Neural progenitor cell (in vitro differentiated cells): ENCODE measurements at regions not wholly inside any gene's neighbourhood (a gene's known extent, or its start where the extent isn't known, plus 50 kb on each side); places are given as distances from the start of the nearest gene placed in this dataset.

ENCODE experiments used
- DNase-seq: peaks from one replicate; pipeline ENCODE4 v3.0.0-alpha.2; 2016; ENCODE audit warnings: low spot score
- H2AFZ ChIP-seq: fragments of 200-600 bp; sonication (generic); replicated peaks from 2 replicates; pipeline ENCODE4 v1.6.1; 2016; ENCODE audit warnings: antibody characterized with exemption
- H3F3A ChIP-seq: fragments of 200-600 bp; sonication (generic); 2 replicates; pipeline ENCODE4 v1.6.1; 2016; ENCODE audit warnings: antibody characterized with exemption, low read depth
- H3K27ac ChIP-seq: fragments of 200-600 bp; sonication (generic); 2 replicates; pipeline ENCODE4 v1.5.1; 2016; ENCODE audit warnings: mild to moderate bottlenecking
- H3K27me3 ChIP-seq: fragments of 200-600 bp; sonication (generic); 2 replicates; pipeline ENCODE4 v1.6.1; 2016; ENCODE audit warnings: mild to moderate bottlenecking, moderate library complexity
- H3K36me3 ChIP-seq: fragments of 200-600 bp; sonication (generic); 2 replicates; pipeline ENCODE4 v1.5.1; 2016
- H3K4me1 ChIP-seq: fragments of 200-600 bp; sonication (generic); 2 replicates; pipeline ENCODE4 v1.6.1; 2016; ENCODE audit warnings: mixed run types
- H3K4me2 ChIP-seq: fragments of 200-600 bp; sonication (generic); 2 replicates; pipeline ENCODE4 v1.6.1; 2016
- H3K4me3 ChIP-seq: fragments of 200-600 bp; sonication (generic); 2 replicates; pipeline ENCODE4 v1.5.1; 2016
- H3K79me2 ChIP-seq: fragments of 200-600 bp; sonication (generic); 2 replicates; pipeline ENCODE4 v1.6.1; 2016; ENCODE audit warnings: low read depth
- H3K9ac ChIP-seq: fragments of 200-600 bp; sonication (generic); 2 replicates; pipeline ENCODE4 v1.6.1; 2016
- H3K9me3 ChIP-seq: fragments of 200-600 bp; sonication (generic); 2 replicates; pipeline ENCODE4 v1.5.1; 2016; ENCODE audit warnings: low read depth
- H4K20me1 ChIP-seq: fragments of 200-600 bp; sonication (generic); 2 replicates; pipeline ENCODE4 v1.6.1; 2016; ENCODE audit warnings: low read depth
- H3K27ac Mint-ChIP-seq: 3 replicates; pipeline ENCODE4 v1.8.0; 2021; ENCODE audit warnings: mixed read lengths
- H3K27me3 Mint-ChIP-seq: 2 replicates; pipeline ENCODE4 v1.8.0; 2022; ENCODE audit warnings: low read depth, mild to moderate bottlenecking, inconsistent platforms, moderate library complexity, mixed read lengths; ENCODE audit not compliant: insufficient read depth
- H3K36me3 Mint-ChIP-seq: 3 replicates; pipeline ENCODE4 v1.8.0; 2021; ENCODE audit warnings: mixed read lengths
- H3K4me1 Mint-ChIP-seq: 3 replicates; pipeline ENCODE4 v1.8.0; 2021; ENCODE audit warnings: mixed read lengths
- H3K4me3 Mint-ChIP-seq: 3 replicates; pipeline ENCODE4 v1.8.0; 2021; ENCODE audit warnings: mild to moderate bottlenecking, moderate library complexity, mixed read lengths
- H3K9me3 Mint-ChIP-seq: 3 replicates; pipeline ENCODE4 v1.8.0; 2020; ENCODE audit warnings: mixed read lengths
- EZH2 ChIP-seq: fragments of 200-600 bp; sonication (generic); IDR thresholded peaks from 2 replicates; pipeline ENCODE4 v1.6.1; 2017; ENCODE audit warnings: antibody characterized with exemption, mild to moderate bottlenecking, moderate library complexity
- EZH2phosphoT487 ChIP-seq: fragments of 200-600 bp; sonication (generic); IDR thresholded peaks from 2 replicates; pipeline ENCODE4 v1.6.1; 2017; ENCODE audit warnings: antibody characterized with exemption
- TF ChIP-seq, protein P1 (sequence below): fragments of 200-600 bp; sonication (generic); IDR thresholded peaks from 2 replicates; pipeline ENCODE4 v1.5.1; 2017; ENCODE audit warnings: antibody characterized with exemption, mild to moderate bottlenecking

DNA sequence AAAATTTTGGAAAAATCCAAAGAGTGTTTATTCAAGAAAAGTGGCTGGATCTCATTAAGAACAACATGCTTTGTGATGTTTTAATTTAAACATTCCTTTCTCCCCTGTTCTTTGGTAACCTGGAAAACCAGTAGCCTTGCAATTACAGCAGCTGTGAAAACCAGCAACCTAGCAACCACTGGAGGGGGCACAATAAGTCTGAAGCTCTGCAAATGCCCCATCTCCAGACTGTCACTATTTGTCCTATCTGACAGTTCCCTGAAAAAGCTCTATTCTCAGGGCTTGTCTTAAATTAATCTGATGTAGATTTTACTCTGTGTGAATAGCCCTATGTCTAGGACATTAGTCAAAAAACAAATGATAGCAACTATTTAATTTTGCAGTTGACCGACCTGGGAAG is 137.6 kb upstream of the THSD7A start:
- H3K9me3 ChIP-seq, result no peaks in the 10 kb centered on the region
- no peaks in the 10 kb centered on the region for H3F3A ChIP-seq
- no peaks in the 10 kb centered on the region for H3K27me3 ChIP-seq
- no peak overlapping the region for H3K4me2 ChIP-seq
- H3K4me1 ChIP-seq, result peaks cover 6% of the 10 kb centered on the region
- H3K4me1 Mint-ChIP-seq, result peaks cover 7% of the 10 kb centered on the region
- no peak overlapping the region for H2AFZ ChIP-seq
- H3K36me3 ChIP-seq, result no peaks in the 10 kb centered on the region
- no peak overlapping the region for H3K4me3 Mint-ChIP-seq
- DNase-seq, result peak; percentile 45
- H3K27ac Mint-ChIP-seq, result no peak overlapping the region
- H3K27ac ChIP-seq, result no peak overlapping the region
- H3K79me2 ChIP-seq, result no peaks in the 10 kb centered on the region
- no peak overlapping the region for H3K4me3 ChIP-seq
- H4K20me1 ChIP-seq, result no peaks in the 10 kb centered on the region
- H3K9me3 Mint-ChIP-seq, result no peaks in the 10 kb centered on the region
- no peaks in the 10 kb centered on the region for H3K27me3 Mint-ChIP-seq
- TF ChIP-seq EZH2, result no peak
- TF ChIP-seq EZH2phosphoT487, result no peak
- TF ChIP-seq, protein P1, sequence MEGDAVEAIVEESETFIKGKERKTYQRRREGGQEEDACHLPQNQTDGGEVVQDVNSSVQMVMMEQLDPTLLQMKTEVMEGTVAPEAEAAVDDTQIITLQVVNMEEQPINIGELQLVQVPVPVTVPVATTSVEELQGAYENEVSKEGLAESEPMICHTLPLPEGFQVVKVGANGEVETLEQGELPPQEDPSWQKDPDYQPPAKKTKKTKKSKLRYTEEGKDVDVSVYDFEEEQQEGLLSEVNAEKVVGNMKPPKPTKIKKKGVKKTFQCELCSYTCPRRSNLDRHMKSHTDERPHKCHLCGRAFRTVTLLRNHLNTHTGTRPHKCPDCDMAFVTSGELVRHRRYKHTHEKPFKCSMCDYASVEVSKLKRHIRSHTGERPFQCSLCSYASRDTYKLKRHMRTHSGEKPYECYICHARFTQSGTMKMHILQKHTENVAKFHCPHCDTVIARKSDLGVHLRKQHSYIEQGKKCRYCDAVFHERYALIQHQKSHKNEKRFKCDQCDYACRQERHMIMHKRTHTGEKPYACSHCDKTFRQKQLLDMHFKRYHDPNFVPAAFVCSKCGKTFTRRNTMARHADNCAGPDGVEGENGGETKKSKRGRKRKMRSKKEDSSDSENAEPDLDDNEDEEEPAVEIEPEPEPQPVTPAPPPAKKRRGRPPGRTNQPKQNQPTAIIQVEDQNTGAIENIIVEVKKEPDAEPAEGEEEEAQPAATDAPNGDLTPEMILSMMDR, result peak; percentile 38
- H3K9ac ChIP-seq, result no peak overlapping the region
- H3K36me3 Mint-ChIP-seq, result no peaks in the 10 kb centered on the region

DNA sequence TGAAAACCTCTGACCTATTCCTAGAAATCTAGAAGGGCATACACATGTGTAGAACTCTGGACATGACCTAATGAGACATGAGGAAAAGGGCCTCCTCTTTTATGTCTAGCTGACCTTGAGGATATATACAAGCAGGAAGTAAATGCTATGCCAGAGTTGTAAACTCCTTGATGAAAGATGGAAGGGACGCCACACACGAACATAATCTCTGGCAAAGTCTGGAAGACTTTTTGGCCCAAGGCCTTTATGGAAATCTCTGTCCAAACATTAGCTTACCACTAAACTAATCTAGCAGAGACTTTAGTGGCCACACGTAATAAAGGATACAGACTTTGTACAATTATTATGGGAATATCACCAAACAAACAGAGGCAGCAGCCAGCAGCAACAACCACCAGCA is 138.1 kb upstream of the THSD7A start:
- H2AFZ ChIP-seq, result no peak overlapping the region
- H3K79me2 ChIP-seq, result no peaks in the 10 kb centered on the region
- H4K20me1 ChIP-seq, result no peaks in the 10 kb centered on the region
- H3K9me3 ChIP-seq, result no peaks in the 10 kb centered on the region
- Mint-ChIP-seq H3K4me1 (peaks cover 7% of the 10 kb centered on the region), H3K9me3 (no peaks in the 10 kb centered on the region), H3K27me3 (no peaks in the 10 kb centered on the region), H3K4me3 (no peak overlapping the region), H3K36me3 (no peaks in the 10 kb centered on the region), H3K27ac (no peak overlapping the region)
- H3K4me2 ChIP-seq, result no peak overlapping the region
- peaks cover 6% of the 10 kb centered on the region for H3K4me1 ChIP-seq
- no peak overlapping the region for H3K4me3 ChIP-seq
- no peaks in the 10 kb centered on the region for H3F3A ChIP-seq
- DNase-seq, result no peak
- no peak overlapping the region for H3K9ac ChIP-seq
- no peaks in the 10 kb centered on the region for H3K27me3 ChIP-seq
- no peaks in the 10 kb centered on the region for H3K36me3 ChIP-seq
- TF ChIP-seq EZH2, result no peak
- TF ChIP-seq, protein P1, result no peak
- no peak for TF ChIP-seq EZH2phosphoT487
- H3K27ac ChIP-seq, result no peak overlapping the region

DNA sequence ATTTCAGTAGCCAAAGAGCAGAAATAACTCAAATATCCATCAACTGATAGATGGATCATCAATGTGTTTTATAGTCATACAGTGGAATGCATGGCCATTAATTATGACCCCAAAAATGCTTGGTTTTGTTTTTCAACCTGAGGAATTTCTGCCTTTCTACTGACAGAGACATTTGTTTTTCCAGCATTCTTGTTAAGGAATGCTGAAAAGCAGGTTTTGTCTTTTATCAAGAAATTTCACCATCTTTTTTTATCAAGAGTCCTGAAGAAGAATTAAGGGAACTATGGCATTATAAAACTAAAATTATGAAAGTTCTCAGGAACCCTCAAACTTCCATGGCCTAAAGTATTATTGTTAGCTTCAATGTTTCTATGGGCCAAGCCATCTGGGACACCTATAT is 153.4 kb upstream of the THSD7A start:
- H3F3A ChIP-seq, result no peaks in the 10 kb centered on the region
- H3K79me2 ChIP-seq, result no peaks in the 10 kb centered on the region
- H3K36me3 Mint-ChIP-seq, result no peaks in the 10 kb centered on the region
- no peaks in the 10 kb centered on the region for H3K9me3 Mint-ChIP-seq
- no peak overlapping the region for H3K27ac ChIP-seq
- H3K4me2 ChIP-seq, result no peak overlapping the region
- H3K27me3 Mint-ChIP-seq, result no peaks in the 10 kb centered on the region
- no peak overlapping the region for H3K9ac ChIP-seq
- no peak overlapping the region for H2AFZ ChIP-seq
- H4K20me1 ChIP-seq, result no peaks in the 10 kb centered on the region
- H3K4me3 Mint-ChIP-seq, result no peak overlapping the region
- no peak overlapping the region for H3K4me3 ChIP-seq
- no peaks in the 10 kb centered on the region for H3K27me3 ChIP-seq
- TF ChIP-seq, protein P1, result no peak
- TF ChIP-seq EZH2phosphoT487 (no peak), EZH2 (no peak)
- DNase-seq, result no peak
- H3K36me3 ChIP-seq, result no peaks in the 10 kb centered on the region
- no peak overlapping the region for H3K27ac Mint-ChIP-seq
- no peaks in the 10 kb centered on the region for H3K9me3 ChIP-seq
- H3K4me1 ChIP-seq, result no peaks in the 10 kb centered on the region
- H3K4me1 Mint-ChIP-seq, result no peaks in the 10 kb centered on the region

DNA sequence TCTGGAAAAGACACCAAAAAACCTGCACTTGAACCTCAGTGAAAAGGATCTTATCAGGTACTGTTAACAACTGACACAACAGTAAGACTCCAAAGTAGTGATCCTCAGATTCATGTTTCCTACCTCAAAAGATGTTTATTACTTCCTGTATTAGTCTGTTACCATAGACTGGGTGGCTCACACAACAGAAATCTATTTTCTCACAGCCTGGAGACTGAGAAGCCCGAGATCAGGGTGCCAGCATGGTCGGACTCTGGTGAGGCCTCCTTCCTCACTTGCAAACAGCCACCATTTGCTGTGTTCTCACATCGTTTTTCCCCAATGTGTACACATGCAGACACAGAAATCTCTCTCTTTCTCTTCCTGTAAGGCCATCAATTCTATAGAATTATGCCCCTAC is 154.0 kb upstream of the THSD7A start:
- Histone ChIP-seq H3K4me3 (no peak overlapping the region), H3K36me3 (no peaks in the 10 kb centered on the region), H2AFZ (no peak overlapping the region), H3K79me2 (no peaks in the 10 kb centered on the region), H3K9me3 (no peaks in the 10 kb centered on the region), H3K27ac (no peak overlapping the region), H3K9ac (no peak overlapping the region), H3F3A (no peaks in the 10 kb centered on the region), H4K20me1 (no peaks in the 10 kb centered on the region), H3K4me1 (no peaks in the 10 kb centered on the region), H3K4me2 (no peak overlapping the region), H3K27me3 (no peaks in the 10 kb centered on the region)
- Mint-ChIP-seq H3K36me3 (no peaks in the 10 kb centered on the region), H3K9me3 (no peaks in the 10 kb centered on the region), H3K4me3 (no peak overlapping the region), H3K4me1 (no peaks in the 10 kb centered on the region), H3K27ac (no peak overlapping the region), H3K27me3 (no peaks in the 10 kb centered on the region)
- TF ChIP-seq, protein P1, result no peak
- TF ChIP-seq EZH2phosphoT487 (no peak), EZH2 (no peak)
- DNase-seq, result no peak
